HCEC 1CT (cell line): ENCODE measurements at regions not wholly inside any gene's neighbourhood (a gene's known extent, or its start where the extent isn't known, plus 50 kb on each side); places are given as distances from the start of the nearest gene placed in this dataset.

Source experiments
- DNase-seq: peaks from one replicate; pipeline ENCODE4 v3.0.0-alpha.2; 2017

DNA sequence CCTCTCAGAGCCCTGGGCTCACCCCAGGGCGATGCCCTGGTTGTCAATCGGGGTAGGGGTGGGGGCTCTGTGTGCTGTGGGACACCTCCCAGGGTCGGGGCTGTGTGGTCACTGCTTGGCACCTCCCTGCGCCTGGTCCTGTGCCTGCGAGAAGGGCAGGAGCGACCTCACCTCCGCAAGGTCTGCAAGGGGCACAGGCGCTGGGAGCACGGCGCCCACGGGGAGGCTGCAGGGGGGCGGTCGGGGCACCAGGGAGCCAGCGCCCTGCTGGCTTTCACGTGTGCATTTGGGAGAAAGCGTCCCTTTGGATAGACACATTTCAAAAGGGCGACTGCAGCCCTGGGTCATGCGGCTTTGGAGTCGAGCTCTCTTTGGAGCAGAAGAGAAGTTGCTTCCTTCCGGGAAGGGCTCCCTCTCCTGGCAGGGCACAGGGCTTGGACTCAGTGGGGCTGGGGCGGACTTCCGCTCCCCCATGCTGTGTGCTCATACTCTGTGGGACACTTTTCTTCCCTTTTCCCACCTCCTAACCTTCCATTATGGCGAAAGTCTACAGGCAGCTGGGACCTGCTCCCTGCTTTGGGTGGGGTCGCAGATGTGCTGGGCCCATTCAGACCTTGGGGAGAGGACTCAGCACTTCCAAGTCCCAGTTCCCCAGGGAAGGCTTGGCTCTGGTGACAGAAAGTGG, 52.9 kb upstream of the SLC28A3 start:
- no peak for DNase-seq

DNA sequence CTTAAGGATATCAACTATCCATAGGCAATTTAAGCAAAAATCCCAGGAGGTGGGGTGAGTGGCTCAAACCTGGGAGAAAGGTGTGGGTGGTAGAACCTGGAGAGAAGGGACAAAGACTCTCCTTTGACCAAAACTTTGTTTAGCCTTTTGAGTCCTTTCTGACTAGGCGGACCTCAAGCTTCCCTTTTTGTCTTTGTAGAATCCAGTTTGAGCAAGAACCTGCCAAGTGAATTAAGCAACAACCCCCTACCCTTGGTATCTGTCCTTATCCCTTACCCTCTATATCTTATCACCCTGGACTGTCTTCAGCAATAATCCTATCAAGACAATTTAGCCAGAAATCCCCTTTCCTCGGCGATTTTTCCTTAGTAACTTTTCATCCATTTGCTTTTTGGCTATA, 53.5 kb upstream of the SLC28A3 start:
- DNase-seq = no peak

DNA sequence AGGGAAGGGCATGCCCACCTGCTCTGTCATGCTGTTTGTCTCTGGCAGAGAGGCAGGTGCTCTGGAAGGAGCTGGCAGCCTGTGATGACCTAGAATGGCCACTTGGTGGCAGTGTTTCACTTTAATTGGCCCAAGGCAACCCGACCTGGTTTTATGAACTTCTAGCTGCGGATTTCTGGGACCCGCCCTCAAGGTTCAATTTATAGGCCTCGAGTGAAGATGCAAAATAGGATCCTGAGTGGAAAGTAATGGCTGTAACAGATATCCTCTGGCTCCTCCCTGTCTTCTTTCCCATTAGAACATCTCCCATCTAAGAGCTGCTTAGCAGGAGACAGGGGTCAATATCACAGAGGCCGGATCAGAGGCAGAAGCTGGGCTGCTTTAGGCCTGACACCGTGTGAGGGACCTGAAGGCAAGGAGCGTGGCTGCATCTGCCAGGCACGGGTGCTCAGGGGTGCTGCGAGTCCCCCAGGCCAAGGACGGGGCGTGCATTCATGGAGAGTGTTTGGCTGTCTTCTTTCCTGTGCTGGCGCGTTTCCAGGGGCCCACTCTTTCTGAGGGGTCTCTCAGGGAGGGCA, 56.7 kb upstream of the SLC28A3 start:
- peak; percentile 42 for DNase-seq

DNA sequence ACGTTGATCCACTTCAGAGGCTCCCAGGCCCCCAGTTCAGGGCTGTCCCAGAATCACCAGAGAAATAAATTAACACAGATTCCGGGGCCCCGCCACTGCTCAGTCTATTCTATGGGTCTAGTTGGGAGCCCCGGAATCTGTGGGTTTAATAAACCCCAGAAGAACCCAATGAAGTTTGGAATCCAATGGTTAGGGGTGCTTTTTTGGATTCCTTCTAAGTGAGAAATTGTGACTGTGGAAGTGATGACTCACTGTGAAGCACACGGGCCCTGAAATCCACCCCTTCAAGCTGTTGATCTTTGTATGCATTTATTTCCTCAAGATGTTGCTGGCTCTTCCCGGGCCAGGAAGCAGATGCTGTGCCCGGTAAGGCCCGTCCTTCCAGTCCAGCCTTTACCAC, 57.3 kb upstream of the SLC28A3 start:
- peak; percentile 69 for DNase-seq

DNA sequence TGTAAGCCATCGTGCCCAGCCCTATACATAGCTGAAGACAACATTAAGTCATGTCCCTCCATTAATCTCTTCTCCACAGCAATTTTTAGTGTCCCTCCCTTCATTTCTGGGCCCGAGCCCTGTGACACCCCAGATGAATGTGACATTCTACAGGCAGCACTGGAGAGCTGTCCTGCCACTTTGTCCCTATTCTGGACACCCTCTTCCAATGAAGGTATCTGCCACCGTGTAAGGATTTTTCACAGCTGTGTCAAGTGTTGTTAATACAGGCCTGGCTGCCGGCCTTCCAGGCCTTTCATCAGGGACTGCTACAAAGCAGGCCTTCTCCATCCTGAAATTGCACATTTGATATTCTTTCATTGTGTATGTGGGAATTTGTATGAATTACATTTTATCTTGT, 62.0 kb upstream of the SLC28A3 start:
- DNase-seq = no peak

DNA sequence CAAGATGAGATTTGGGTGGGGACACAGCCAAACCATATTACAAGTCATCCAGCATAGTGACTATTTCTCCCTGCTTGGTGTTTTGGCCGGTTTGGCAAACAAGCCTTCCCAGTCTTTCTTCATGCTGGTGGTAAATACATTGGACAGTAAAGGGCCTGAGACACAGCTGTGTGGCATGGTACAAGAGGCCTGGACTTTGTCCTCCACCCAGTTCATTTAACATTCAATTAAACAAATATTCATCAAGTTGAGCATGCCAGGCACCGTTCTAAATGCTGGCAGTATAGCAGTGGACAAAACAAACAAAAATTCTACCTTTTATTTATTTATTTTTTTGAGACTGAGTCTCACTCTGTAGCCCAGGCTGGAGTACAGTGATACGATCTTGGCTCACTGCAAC, 62.7 kb upstream of the SLC28A3 start:
- no peak for DNase-seq

DNA sequence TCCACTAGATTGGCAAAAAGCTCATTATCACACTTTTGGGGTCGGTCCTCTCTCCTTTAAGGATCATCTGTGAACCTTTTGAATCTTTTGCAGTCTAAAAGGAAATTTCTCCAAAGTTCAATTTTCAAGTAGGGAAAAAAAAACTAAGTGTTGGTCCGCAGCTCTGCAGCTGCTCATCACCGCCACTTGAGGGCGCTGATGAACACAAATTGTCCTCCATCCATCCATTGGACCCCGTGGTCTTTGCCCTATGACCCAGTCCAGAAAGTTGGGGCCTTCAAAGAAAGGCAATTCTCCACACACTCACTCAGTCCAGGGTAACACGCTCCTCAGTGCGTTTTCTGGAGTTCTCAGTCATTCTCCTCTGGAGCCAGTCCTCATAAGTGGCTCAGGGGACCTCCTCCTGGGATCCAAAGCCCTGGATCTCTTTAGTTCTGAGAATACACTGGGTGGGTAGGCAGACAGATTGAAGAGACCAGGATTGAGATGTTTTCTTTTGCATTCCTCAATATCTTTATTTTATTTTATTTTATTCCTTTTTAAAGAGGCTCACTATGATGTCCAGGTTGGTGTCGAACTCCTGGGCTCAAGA, 63.6 kb upstream of the SLC28A3 start:
- DNase-seq = no peak

DNA sequence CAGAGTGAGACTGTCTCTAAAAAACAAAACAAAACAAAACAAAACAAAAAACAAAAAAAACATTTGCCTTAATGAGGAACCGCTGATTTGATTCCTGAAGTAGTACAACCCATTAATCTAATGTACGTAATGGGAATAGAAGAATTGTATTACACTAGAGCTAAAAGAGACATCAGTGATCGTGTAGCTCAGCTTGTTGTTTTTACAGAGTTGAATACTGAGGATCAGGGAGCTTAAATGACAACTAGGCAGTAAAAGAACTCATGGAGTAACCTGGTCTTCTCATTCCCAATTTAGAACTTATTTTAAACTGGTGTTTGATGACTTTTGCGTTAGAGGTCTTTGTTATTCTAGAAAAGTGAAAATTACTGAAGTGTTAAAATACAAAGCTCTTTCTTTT, 65.1 kb upstream of the SLC28A3 start:
- no peak for DNase-seq

DNA sequence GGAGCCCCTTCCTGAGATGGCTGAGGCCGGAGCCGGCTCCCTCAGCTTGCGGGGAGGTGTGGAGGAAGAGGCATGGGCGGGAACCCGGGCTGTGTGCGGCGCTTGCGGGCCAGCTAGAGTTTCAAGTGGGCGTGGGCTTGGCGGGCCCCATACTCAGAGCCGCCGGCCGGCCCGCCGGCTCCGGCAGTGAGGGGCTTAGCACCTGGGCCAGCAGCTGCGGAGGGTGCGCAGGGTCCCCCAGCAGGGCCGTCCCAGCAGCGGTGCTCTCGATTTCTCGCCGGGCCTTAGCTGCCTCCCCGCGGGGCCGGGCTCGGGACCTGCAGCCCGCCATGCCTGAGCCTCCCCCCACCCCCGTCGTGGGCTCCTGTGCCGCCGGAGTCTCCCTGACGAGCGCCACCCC, 67.9 kb upstream of the SLC28A3 start:
- DNase-seq = no peak

DNA sequence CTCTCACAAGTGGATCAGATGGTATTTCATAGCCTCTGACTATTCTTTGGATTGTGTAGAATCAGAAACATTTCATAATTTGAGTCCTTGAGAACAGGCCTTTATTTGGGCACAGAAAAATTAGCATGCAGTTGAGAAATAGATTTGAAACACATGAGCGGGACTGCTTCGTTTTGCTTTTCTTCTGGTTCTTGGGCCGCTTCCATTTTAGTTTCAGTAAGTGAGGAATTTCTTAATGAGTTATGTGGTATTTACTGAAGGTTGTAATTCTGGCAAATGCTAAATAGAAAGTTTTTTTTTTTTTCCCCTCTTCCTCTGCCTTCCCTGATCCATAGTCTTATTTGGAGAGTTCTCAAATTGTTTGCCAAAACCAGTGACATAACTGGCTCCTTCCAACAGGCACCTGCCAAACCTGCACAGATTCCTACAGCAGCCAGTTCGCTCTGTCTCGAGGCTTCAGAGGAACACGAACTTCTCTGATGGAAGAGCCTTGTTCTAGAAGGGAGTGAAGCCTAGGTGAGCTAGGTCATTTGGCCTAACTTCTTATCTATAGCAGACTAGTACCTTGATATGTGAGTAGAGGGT, 71.2 kb upstream of the SLC28A3 start:
- DNase-seq = no peak

DNA sequence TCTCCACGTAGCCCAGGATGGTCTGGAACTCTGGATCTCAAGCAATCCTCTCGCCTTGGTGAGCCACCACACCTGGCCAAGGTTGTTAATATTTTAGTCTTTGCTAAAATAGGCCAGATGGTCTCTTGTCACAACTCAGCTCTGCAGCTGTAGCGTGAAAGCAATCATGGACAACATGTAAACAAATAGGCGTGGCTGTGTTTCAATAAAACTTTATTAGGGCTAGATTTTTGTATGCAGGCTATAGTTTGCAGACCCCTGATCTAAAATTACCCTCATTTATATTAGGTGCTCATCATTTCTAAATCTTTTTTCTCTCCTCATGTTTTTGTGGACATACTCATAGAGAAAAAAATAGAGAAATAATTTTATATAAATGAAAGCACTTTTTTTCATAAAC, 72.1 kb upstream of the SLC28A3 start:
- DNase-seq = no peak

DNA sequence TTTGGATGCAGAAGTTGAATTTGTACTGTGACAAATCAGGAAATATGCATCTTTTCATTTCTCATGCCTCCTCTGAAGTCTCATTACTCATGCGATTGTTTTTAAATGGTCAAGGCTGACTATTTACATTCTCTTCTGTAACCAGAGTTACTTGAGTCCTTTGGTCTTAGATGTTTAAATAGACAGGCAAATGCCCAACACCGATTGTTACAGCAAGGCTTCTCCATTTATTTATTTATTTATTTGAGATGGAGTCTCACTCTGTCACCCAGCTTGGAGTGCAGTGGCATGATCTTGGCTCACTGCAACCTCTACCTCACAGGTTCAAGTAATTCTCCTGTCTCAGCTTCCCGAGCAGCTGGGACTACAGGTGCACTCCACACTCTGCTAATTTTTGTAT, 72.7 kb upstream of the SLC28A3 start:
- DNase-seq = no peak

DNA sequence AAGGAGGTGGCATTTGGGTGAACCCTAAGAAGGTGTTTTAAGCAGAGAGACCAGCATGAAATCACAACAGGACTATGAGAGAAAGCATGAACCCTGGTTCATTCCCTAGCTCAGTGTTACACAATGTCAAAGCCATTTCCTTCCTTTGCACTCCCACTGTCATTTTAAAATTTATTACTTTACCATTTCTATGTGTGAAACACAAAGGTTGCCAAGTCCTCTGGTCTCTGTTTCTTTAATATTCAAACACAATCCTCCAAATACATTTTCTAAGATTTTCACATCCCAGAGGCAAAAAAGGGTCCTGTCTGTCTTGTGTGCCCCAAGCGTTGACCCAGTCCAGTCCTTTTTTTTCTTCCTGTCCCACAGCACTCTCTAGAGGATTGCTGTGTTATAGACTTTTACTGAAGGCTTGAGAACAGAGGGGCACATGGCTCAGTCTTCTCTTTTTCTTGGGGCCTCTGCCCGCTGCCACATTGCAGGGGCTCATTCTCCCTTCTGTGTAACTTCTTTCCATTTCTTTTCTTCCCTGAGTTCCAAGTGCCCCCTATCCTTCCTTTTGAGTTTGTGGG, 78.6 kb upstream of the SLC28A3 start:
- no peak for DNase-seq

DNA sequence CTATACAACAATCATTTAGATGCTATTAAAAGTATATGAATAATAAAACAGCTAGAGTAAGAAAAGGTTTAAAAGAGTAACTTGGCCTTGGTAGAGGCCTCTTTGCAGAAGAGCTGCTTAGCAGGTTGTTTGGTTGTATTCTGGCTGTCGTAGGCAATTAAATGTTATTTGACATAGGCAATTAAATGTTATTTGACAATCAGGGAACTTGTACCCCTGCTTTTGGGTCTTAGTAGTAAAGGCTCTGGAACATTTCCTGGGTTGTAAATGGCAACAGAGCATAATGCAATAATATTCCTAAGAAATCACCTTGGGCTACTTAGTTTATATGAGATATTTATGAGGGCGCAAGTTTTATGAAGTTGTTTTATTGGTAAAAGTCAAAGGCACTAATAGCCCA, 84.4 kb upstream of the SLC28A3 start:
- DNase-seq = no peak

DNA sequence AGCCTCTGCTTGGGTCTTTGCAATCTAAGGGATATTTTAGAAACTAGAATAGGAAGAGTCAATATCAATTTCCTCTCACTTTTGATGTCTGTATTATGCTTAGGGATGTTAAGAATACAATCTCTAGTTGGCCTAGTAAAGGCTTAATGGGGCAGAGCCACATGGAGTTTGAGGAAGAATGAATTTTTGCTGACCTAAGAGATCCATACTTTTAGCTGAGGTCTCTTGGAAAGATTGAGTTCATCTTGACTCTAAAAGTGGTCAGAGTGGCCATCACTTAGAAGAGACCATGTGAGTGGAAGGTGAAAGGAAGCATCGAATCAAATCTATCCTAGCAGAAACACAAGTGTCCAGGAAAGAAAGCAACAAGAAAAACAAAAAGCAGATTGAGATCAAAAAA, 92.2 kb upstream of the SLC28A3 start:
- no peak for DNase-seq

DNA sequence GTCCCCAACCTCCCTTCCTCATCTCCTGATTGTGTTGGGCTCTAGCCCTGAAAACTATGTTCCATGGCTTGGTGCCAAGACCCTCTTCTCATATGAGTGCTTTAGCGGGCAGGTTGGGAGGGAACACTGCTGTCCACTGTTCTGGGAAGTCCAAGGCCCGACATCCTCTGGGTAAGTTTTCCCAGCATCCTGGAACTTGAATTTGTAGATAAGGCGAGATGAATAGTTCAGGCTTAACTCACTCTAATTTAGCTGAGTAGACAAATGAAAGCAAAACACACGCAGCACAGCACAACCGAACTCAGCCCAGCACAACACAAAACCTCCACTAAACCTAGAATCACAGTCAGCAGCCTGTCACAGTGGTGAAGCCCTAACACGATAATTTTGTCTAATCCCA, 95.3 kb upstream of the SLC28A3 start:
- no peak for DNase-seq

DNA sequence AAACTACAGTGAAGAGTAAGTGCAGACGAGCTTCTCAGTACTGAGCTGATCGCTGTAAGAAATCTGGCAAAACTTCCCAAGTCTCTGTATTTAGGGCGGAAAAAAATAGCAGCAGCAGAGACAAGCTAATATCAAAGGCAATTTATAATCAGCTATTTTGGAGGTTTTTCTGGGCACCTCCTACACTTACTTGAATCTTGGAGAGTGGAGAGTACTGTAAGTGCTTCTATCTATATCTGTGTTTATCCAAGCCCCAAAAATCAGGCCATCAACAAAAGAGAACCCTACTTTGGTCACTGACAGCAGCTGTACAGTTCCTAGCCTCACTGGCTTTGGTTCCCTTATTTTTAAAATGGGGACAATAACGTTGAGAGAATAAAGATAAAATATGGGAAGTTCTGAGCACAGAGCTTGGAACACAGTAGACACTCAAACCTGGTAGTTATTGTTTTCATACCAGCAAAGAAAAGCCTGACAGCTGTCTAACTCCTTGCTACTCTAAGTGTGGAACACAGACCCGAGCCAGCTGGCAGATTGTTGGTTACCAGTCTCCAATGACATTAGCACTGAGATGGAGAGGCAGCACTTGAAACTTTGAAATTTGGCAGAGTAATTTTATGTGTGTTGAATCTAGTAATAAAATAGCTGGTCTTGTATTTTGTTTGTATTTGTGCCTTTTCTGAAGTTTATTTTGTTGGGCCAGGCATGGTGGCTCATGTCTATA, 96.0 kb upstream of the SLC28A3 start:
- DNase-seq = no peak

DNA sequence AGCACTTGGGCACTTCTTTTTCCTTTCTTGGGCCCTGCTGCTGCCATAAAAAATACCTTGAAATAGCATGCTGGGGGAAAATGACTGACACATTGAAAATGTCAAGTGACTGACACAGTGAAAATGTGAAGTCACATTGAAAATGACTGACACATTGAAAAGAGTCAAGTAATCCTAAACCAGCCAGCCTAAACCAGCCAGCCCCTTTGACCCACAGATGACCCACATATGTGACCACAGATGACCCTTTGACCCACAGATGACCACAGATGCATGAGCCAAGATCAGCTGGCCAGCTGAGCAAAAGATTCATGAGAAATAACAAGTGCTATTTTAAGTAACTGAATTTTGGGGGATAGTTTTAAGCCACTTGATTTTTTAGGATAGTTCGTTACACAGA, 97.8 kb upstream of the SLC28A3 start:
- DNase-seq = no peak

DNA sequence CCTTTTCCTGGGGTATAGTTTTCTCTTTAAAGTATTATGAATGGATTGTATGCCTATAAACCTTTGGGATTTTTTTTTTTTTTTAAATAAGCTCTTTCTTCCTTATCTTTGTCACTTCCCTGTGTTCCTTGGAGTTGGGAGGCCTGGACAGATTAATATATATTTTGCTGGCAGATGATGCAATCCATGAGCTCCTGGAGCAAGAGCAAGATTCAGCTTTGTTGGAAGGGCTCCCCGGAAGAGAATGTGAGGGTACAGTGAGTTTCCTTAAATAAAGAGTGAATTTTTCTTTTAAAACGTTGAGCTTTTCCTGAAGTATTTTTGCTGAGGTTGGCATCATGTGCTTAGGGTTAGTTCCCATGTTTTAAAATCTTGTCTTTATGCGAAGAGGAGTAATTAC, 98.7 kb upstream of the SLC28A3 start:
- no peak for DNase-seq

DNA sequence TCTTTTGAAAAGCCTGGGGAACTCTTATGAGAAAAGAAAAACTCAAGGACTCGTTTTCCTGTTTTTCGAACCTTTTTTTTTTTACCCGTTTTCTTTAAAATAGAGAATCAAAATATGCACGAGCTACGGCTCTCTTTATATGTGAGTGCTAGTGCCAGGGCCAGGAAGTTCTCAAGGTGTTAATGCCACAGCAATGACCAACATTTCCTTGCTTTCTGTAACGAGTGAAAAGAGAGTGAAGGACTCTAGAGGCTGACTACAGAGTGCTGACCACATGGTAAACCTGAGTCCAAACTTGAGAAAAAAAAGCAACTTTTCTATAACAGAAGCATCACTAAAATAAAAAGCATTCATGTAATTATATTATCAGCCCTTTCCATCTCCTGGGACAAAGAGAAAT, 102.2 kb upstream of the SLC28A3 start:
- DNase-seq = no peak

DNA sequence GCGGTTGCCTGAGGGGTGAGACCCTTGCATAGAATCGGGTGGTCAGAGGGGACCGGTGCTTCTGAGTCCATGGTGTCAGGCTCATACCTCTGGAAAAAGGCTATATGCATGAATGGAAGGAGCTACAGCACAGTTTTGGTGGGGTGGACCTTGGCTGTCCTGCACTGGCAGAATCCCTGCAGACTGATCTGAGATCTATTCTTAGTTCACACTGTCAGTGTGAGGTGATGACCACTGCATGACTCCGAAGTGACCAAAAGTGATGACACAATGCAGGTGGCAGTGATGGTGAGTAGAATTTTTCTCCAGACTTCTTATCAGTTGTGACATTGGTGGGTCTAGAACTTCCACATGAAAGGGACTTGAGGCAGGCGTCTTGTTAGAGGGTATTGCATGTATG, 105.2 kb upstream of the SLC28A3 start:
- no peak for DNase-seq

DNA sequence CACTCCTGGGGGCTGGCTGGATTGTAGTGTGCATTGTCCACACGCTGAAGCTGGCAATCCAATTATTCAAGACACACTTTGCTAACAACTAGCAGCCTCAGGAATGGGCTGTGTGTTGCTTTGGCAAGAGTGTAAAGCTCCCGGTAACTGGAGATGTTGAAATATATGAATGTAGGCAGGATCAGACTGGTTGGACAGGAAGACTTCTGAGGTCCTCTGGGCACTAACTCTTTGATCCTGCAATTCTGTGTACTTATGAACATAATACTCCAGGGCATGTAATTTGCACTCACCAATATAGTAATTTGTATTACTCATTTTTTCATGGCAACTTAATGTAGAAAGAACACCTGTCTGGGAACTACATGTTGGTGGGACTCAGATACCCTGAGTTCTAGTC, 106.7 kb upstream of the SLC28A3 start:
- no peak for DNase-seq

DNA sequence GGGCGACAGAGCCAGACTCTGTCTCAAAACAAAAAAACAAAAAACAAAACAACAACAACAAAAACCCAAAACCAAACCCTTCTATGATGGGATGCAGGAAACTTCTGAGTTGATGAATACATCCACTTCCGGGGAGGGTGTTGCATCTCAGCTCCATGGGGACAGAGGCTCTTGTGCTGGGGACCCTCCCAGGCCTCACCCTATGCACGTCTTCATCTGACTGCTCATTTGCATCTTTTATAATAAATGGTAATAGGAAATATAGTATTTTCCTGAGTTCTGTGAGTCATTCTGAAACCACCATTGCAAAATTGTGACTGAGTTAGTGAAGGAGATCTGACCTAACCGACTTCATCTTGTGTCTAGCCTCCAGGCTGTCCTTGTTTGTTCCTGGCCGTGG, 109.5 kb upstream of the SLC28A3 start:
- DNase-seq = no peak

DNA sequence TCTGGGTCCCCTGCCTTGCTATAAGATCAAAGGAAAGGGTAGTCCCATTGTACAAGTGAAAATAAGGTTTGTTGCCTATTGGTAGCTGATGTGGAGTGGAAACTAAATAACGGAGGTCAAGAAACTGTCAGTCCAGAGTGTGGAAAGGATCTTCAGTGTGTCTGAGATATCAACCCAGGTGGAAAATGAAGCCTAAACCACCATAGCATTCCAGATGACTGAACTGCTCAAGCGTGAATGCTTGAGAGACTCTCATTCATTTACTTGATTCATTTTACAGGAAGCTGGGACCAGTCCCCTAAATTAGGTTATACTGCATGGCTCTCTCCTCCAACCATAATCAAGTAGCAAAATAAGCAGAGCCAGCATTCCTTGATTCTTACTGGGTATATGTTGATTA, 116.0 kb upstream of the SLC28A3 start:
- no peak for DNase-seq
